Kidney (tissue), 13 donors: ENCODE measurements at regions not wholly inside any gene's neighbourhood (a gene's known extent, or its start where the extent isn't known, plus 50 kb on each side); places are given as distances from the start of the nearest gene placed in this dataset.

Experiments used
- DNase-seq, 5 donors: peaks; one replicate each; pipeline ENCODE4 v3.0.0-alpha.2; 2013 to 2020
- FAIRE-seq: peaks from 2 replicates; lab custom pipeline; 2012; peaks lifted over from hg19 to GRCh38; lab: Jason Lieb, UNC
- H3K27ac ChIP-seq, 2 donors: one replicate each; pipeline ENCODE4 v1.7.0; 2013; ENCODE audit warnings: low read depth in 2 of 2, low read length in 2 of 2, inconsistent platforms in 1 of 2
- H3K27me3 ChIP-seq: one replicate; pipeline ENCODE4 v1.7.1; 2013; ENCODE audit warnings: low read length, inconsistent platforms; ENCODE audit not compliant: control insufficient read depth, insufficient read depth
- H3K36me3 ChIP-seq, 3 donors: one replicate each; pipeline versions ENCODE4 v1.7.0 to v1.7.1; 2013; ENCODE audit warnings: low read length in 3 of 3, control low read depth in 1 of 3, inconsistent platforms in 1 of 3; ENCODE audit not compliant: insufficient read depth in 3 of 3, control insufficient read depth in 2 of 3
- H3K4me1 ChIP-seq, 3 donors: one replicate each; pipeline versions ENCODE4 v1.7.0 to v1.7.1; 2013; ENCODE audit warnings: low read length in 3 of 3, inconsistent platforms in 1 of 3, low read depth in 1 of 3; ENCODE audit not compliant: control insufficient read depth in 2 of 3, insufficient read depth in 2 of 3
- H3K4me3 ChIP-seq, 3 donors: one replicate each; pipeline versions ENCODE4 v1.7.0 to v1.8.1; 2013; ENCODE audit warnings: low read length in 3 of 3, control low read depth in 1 of 3, inconsistent platforms in 1 of 3
- H3K9ac ChIP-seq, 3 donors: one replicate each; pipeline versions ENCODE4 v1.7.0 to v1.7.1; 2013; ENCODE audit warnings: low read length in 3 of 3, control low read depth in 1 of 3, inconsistent platforms in 1 of 3
- H3K9me3 ChIP-seq, 3 donors: one replicate each; pipeline versions ENCODE4 v1.7.0 to v1.7.1; 2013; ENCODE audit warnings: low read length in 3 of 3, control low read depth in 1 of 3, inconsistent platforms in 1 of 3; ENCODE audit not compliant: control insufficient read depth in 2 of 3, insufficient read depth in 1 of 3
- intact Hi-C: fragments of 100-400 bp; cut with DNase I; formaldehyde crosslinking; loops from one replicate; pipeline ENCODE4 v1.11.1; 2022
- TF ChIP-seq, protein P1 (sequence below): IDR thresholded peaks from 3 replicates; pipeline ENCODE4 v1.5.1; 2012; ENCODE audit warnings: mild to moderate bottlenecking, moderate library complexity, borderline replicate concordance; ENCODE audit not compliant: insufficient read depth; ENCODE audit errors: extremely low read depth
- donor health status: control.
- donor health status: control.
- donor health status: control.
- donor health status: control.
- donor health status: control.
- donor health status: DM: yes; HTN: yes; CAD: no.
- donor health status: Normal renal cell carcinoma (clear cell type).

DNA sequence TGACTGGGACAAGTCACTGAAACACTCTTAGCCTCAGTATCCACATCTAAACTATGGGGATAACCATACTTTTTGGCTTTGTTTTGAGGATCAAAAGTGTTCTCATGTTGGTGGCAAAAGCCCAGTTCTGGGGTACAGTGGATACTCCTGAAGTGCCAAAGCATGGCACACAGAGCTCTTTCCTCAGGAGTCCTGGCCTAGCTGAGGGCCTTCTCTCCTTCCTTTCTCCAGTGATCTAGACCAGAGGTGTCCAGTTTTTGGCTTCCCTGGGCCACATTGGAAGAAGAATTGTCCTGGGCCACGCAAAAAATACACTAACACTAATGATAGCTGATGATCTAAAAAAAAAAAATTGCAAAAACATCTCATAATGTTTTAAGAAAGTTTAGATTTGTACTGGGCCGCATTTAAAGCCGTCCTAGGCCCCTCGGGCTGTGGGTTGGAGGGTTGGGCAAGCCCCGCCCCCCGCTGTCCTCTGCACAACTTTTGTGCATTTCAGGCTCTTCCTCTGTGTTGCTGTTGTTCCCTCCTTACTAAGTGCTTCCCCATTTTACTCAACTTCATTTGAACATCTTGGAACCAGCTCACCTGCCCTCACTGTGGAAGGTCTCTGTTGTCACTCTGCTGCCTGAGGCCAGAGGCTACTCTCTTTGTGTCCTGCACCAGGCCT lies 337.0 kb downstream of the CYRIA start:
- Histone ChIP-seq H3K4me1 (no peaks in the 10 kb centered on the region), H3K27ac (no peak overlapping the region), H3K9me3 (no peaks in the 10 kb centered on the region), H3K9ac (no peak overlapping the region), H3K36me3 (no peaks in the 10 kb centered on the region), H3K27me3 (no peaks in the 10 kb centered on the region), H3K4me3 (no peak overlapping the region)
- DNase-seq (no peak), FAIRE-seq (no peak)
- TF ChIP-seq, protein P1, sequence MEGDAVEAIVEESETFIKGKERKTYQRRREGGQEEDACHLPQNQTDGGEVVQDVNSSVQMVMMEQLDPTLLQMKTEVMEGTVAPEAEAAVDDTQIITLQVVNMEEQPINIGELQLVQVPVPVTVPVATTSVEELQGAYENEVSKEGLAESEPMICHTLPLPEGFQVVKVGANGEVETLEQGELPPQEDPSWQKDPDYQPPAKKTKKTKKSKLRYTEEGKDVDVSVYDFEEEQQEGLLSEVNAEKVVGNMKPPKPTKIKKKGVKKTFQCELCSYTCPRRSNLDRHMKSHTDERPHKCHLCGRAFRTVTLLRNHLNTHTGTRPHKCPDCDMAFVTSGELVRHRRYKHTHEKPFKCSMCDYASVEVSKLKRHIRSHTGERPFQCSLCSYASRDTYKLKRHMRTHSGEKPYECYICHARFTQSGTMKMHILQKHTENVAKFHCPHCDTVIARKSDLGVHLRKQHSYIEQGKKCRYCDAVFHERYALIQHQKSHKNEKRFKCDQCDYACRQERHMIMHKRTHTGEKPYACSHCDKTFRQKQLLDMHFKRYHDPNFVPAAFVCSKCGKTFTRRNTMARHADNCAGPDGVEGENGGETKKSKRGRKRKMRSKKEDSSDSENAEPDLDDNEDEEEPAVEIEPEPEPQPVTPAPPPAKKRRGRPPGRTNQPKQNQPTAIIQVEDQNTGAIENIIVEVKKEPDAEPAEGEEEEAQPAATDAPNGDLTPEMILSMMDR: no peak
- intact Hi-C loops: no loop called here

DNA sequence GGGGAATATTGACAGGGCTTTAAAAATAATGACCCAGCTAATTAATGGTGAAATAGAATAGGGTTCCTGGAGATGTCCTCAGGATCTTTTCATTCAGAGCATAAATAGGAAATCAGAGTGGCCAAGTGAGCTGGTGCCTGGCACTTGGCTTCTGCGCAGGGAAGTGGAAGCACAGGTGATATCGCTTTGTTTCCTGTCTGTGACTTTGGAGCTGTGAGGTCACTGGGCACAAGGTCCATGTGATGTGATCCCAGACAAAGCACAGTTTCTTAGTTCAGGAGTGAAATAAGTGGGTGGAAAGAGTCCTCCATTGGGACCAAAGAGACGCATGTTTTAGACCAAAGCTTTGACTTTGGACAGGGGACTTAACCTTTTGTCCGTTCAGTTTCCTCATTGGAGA lies 338.3 kb downstream of the CYRIA start:
- TF ChIP-seq, protein P1: no peak
- Histone ChIP-seq H3K27me3 (no peaks in the 10 kb centered on the region), H3K4me3 (no peak overlapping the region), H3K27ac (no peak overlapping the region), H3K9ac (no peak overlapping the region), H3K9me3 (no peaks in the 10 kb centered on the region), H3K4me1 (no peaks in the 10 kb centered on the region), H3K36me3 (no peaks in the 10 kb centered on the region)
- FAIRE-seq (no peak), DNase-seq (no peak)
- intact Hi-C loops: no loop called here

DNA sequence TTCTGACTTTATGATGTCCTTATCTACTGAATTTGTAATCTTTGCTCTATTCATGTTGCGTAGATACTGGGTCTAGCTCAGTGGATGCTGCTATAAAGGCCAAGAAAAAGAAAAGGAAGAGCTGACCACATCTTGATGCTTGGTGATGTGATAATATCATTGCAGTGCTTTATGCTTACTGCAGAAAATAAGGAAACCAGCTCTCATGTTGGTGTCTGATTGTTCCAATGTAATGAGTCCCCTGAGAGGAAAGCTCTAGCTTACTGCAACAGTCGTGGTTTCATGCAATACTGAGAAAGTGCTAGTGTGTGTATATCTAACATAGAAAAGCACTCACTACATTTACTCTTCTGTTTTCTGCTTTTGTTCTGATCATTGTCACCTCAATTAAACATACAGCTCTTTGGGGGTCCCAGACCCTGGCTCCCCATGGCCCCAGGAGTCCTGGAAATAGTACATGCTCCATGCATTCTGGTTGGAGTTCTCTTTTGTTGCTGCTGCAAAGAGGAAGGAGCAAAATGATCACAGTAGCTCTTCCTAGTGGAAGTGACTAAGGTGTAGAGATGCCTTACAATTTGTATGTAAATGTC lies 338.8 kb downstream of the CYRIA start:
- FAIRE-seq (no peak), DNase-seq (no peak)
- Histone ChIP-seq H3K27me3 (no peaks in the 10 kb centered on the region), H3K9ac (no peak overlapping the region), H3K4me3 (no peak overlapping the region), H3K27ac (no peak overlapping the region), H3K36me3 (no peaks in the 10 kb centered on the region), H3K4me1 (no peaks in the 10 kb centered on the region), H3K9me3 (no peaks in the 10 kb centered on the region)
- TF ChIP-seq, protein P1: no peak
- intact Hi-C loops: no loop called here
